ENCODE measurements at regions not wholly inside any gene's neighbourhood (a gene's known extent, or its start where the extent isn't known, plus 50 kb on each side); places are given as distances from the start of the nearest gene placed in this dataset.

- no peak for DNase-seq
Measured at GRCh38 chr3:30269751-30270445, 336.5 kb upstream of the TGFBR2 start.

- no peak for DNase-seq
Measured at GRCh38 chr3:30271781-30272180, 334.6 kb upstream of the TGFBR2 start.

GRCh38 chr3:30273304-30274072 lies 332.9 kb upstream of the TGFBR2 start:
- DNase-seq, result no peak

- DNase-seq, result no peak
Measured at GRCh38 chr3:30277494-30277893, 328.9 kb upstream of the TGFBR2 start.

- no peak for DNase-seq
Measured at GRCh38 chr3:30281526-30281925, 324.9 kb upstream of the TGFBR2 start.

- DNase-seq, result no peak
Measured at GRCh38 chr3:30282154-30282696, 324.2 kb upstream of the TGFBR2 start.

GRCh38 chr3:30285188-30286006 lies 321.0 kb upstream of the TGFBR2 start:
- DNase-seq, result no peak

- peak; percentile 20 for DNase-seq
Measured at GRCh38 chr3:30286007-30286669, 320.3 kb upstream of the TGFBR2 start.

GRCh38 chr3:30286811-30287210 lies 319.6 kb upstream of the TGFBR2 start:
- DNase-seq, result no peak

- DNase-seq, result no peak
Measured at GRCh38 chr3:30288830-30289229, 317.6 kb upstream of the TGFBR2 start.

GRCh38 chr3:30289324-30289723 lies 317.1 kb upstream of the TGFBR2 start:
- DNase-seq, result no peak

GRCh38 chr3:30289766-30290165 lies 316.6 kb upstream of the TGFBR2 start:
- no peak for DNase-seq

- no peak for DNase-seq
Measured at GRCh38 chr3:30290479-30290878, 315.9 kb upstream of the TGFBR2 start.

GRCh38 chr3:30292192-30292893 lies 314.1 kb upstream of the TGFBR2 start:
- no peak for DNase-seq

GRCh38 chr3:30293621-30294240 lies 312.7 kb upstream of the TGFBR2 start:
- no peak for DNase-seq

- peak; percentile 1 for DNase-seq
Measured at GRCh38 chr3:30294241-30294667, 312.1 kb upstream of the TGFBR2 start.

- no peak for DNase-seq
Measured at GRCh38 chr3:30297112-30297511, 309.3 kb upstream of the TGFBR2 start.

- no peak for DNase-seq
Measured at GRCh38 chr3:30299674-30300385, 306.6 kb upstream of the TGFBR2 start.

GRCh38 chr3:30300809-30301208 lies 305.6 kb upstream of the TGFBR2 start:
- DNase-seq, result no peak

GRCh38 chr3:30302027-30302426 lies 304.4 kb upstream of the TGFBR2 start:
- no peak for DNase-seq

- no peak for DNase-seq
Measured at GRCh38 chr3:30303770-30304169, 302.6 kb upstream of the TGFBR2 start.
